Activated naive CD4-positive, alpha-beta T cell treated with anti-CD3 and anti-CD28 coated beads, Interleukin-2, amount 50 U/mL, for 72 hours (primary cell): ENCODE measurements at regions not wholly inside any gene's neighbourhood (a gene's known extent, or its start where the extent isn't known, plus 50 kb on each side); places are given as distances from the start of the nearest gene placed in this dataset.
"Not testable (repeated sequence)": the region's sequence is repeated elsewhere in the genome, so short reads cannot be mapped to it uniquely, and the experiment has no call there.

Experiments used
- ATAC-seq, 2 donors: fragments of 150-1000 bp; cut with Tn5 transposase; 2 replicates each; pipeline ENCODE4 v1.10.0; 2021; ENCODE audit warnings: mild to moderate bottlenecking in 2 of 2, moderate library complexity in 2 of 2
- DNase-seq, 2 donors: peaks; one replicate each; pipeline ENCODE4 v3.0.0; 2021 to 2022; ENCODE audit warnings: low spot score in 2 of 2
- H3K27ac Mint-ChIP-seq, 2 donors: one replicate each; pipeline ENCODE4 v1.8.0; 2022; ENCODE audit warnings: mild to moderate bottlenecking in 2 of 2, mixed read lengths in 2 of 2
- H3K36me3 Mint-ChIP-seq, 2 donors: one replicate each; pipeline ENCODE4 v1.8.0; 2022; ENCODE audit warnings: mixed read lengths in 2 of 2
- H3K9me3 Mint-ChIP-seq, 2 donors: one replicate each; pipeline ENCODE4 v1.8.0; 2022; ENCODE audit warnings: mixed read lengths in 2 of 2

DNA sequence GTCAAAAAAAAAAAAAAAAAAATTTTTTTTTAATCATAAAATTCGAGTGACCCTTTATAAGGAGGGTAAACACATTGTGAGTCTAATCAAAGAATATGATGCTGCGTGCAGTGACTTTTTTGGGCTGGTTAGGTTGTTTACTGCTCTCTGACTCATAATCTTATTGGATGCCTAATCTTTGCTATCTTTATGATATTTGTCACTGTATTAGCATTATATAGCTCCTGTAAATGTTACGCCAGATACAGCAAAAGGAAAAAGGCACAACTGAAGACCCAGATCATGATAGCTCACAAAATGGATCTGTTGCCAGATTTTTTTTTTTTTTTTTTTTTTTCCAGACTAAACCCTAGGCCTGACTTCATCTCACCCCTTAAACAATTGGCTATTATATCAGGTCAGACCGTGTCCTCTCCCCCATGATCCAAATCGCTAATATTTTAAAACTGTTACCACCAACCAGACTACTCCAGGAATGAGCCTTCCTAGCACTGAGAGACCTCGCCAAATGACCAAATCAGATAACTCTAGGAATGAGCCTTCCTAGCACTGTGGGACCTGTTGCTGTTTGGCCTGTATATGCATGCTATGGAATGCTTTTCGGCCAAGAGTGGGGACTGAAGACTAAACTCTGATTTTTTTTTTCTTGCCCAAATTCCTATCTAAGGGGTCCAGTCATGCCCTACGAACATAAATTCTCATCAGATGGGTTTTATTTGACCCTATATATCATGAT is 131.7 kb upstream of the MYO10 start:
- DNase-seq = no peak
- Mint-ChIP-seq H3K36me3 (no peaks in the 10 kb centered on the region), H3K9me3 (peaks cover 0 to under 1% of the 10 kb centered on the region in 2 donors), H3K27ac (no peak overlapping the region)
- ATAC-seq = no peak

DNA sequence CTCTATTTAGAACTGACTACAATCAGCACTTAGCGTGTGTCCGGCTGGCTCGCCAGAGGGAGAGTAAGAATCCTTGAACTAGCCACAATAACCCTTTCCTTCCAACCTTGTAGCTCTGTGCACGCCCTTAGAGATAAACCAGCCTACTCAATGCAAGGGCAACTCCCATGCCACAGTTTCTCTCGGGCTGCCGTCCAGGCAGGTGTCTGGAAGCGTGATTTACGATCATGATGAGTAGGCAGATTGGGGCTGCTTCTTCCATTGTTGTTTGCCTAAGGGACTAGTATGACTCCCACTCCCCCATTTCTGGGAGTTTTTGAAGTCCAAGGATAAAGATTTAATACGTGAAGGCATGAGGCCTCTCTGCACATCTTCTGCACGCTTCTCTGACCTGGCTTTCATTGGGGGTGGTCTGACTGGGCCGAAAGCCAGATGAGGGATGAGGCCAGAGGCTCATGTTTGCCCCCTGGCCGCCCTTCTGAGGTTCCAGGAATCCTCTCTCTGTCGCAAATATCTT is 134.0 kb upstream of the MYO10 start:
- DNase-seq (no peak), ATAC-seq (no peak)
- Mint-ChIP-seq H3K36me3 (no peaks in the 10 kb centered on the region), H3K27ac (no peak overlapping the region), H3K9me3 (peaks cover 0 to 4% of the 10 kb centered on the region in 2 donors)

DNA sequence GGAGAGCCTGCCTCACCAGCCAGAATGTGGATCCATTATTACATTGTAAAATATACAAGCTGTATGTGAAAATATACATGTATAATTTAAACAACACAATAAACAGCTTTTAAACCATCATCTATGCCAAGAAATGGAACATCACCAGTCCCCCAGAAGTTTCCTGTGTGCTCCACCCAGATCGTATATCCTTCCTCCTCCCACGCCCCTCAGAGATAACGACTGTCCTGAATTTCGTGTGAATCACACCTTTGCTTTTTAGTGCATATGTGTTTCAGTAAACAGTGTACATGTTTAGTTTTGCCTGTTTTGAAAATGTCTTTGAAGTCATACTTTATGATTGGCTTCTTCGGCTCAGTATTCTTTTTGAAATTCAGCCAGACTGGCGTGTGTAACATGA is 134.6 kb upstream of the MYO10 start:
- Mint-ChIP-seq H3K36me3 (no peaks in the 10 kb centered on the region), H3K27ac (no peak overlapping the region)

DNA sequence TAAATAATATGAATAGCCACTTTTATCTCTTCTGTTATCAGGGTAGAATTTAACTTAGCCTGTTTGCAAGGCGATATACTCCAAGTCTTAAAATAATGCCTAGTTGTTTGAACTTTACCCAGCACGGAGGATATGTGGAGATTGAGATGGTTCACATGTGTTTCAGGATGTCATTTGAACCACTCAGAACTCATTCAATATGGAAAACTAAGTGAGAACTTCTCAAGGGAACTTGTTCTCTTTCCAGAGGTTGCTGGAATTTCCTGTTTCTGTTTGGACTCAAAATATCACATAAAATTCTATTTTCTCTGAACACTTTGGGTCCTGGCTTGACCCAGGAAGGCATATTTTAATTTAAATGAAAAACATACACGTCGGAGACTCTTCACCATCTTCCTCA is 139.1 kb upstream of the MYO10 start:
- Mint-ChIP-seq H3K9me3 (peaks cover 0 to 7% of the 10 kb centered on the region in 2 donors), H3K27ac (no peak overlapping the region), H3K36me3 (peaks cover 0 to 6% of the 10 kb centered on the region in 2 donors)
- no peak for DNase-seq
- ATAC-seq = no peak

More for the DNA sequence above, 134.6 kb upstream of the MYO10 start:
- peaks cover 0 to 4% of the 10 kb centered on the region in 2 donors for H3K9me3 Mint-ChIP-seq
- DNase-seq (no peak), ATAC-seq (no peak)

DNA sequence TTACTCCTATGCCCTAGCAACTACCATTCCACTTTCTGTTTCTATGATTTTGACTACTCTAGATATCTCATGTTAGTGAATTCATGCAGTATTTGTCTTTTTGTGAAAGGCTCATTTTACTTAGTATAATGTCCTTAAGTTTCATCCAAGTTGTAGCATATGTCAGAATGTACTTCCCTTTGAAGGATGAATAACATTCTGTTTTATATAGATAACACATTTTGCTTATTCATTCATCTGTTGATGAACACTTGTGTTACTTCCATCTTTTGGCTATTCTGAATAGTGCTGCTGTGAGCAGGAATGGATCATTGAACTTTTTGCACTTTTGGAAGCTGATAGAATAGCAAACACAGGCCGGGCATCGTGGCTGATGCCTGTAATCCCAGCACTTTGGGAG is 140.2 kb upstream of the MYO10 start:
- H3K9me3 Mint-ChIP-seq = peaks cover 0 to 7% of the 10 kb centered on the region in 2 donors
- ATAC-seq = no peak
- peaks cover 0 to 6% of the 10 kb centered on the region in 2 donors for H3K36me3 Mint-ChIP-seq
- H3K27ac Mint-ChIP-seq = no peak overlapping the region
- no peak for DNase-seq

DNA sequence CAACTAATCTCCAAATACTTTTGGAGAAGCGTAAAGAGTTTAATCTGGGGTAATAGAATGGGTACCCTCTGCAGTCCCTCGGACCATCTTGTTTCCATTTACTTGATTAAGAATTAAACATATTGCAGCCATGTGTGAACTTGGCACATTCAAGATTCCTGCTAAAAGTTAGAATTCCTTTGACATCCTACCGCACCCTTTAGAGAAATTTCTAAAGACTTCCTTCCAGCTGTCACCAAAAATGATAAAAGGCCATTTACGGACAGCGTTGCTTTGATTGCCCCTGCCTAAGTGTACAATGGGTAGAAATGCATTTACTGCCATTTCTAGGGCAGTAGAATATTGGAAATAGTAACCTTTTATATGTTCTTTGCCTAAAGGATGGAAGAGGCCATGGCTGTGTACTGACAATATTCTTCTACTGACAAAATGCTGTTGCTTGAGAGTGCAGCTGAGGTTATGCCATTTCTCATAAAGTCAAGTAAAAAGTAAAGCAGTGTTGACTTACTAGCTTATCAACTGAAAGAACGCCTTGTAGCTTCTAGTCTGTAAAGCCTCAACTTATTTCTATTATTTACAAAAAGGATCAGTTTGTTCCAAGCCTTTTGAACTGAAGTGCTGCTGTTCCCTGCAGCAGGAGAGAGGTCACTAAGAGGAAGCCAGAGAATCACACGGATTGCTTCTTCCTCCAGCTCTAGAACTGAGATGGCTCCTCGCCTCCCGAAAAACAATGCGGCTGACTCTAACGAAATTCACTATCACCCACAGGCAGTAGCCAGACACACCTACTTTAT is 139.8 kb upstream of the BASP1 start:
- H3K9me3 Mint-ChIP-seq = peaks cover 0 to 7% of the 10 kb centered on the region in 2 donors
- peaks cover 0 to 6% of the 10 kb centered on the region in 2 donors for H3K36me3 Mint-ChIP-seq
- no peak for DNase-seq
- ATAC-seq = no peak
- H3K27ac Mint-ChIP-seq = no peak overlapping the region

DNA sequence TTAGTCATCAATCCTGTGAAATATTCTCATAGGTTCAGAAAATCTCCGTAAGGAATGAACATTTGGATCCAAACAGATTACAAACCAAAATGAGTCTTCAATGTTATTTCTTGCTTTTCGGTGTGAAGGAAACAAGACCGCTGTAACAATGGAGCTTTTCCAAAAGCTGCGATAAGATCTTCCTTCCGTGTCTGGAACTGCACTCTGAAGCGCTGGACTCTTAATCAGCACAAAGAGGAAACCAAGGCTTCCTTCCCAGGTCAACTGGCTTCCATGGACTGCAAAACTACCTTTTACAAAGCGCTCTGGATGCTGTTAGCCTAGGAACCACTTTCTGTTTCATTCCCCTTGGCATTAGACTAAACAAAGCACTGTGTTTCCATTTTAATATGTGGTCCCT is 137.9 kb upstream of the BASP1 start:
- H3K27ac Mint-ChIP-seq = no peak overlapping the region
- ATAC-seq = no peak
- H3K36me3 Mint-ChIP-seq = peaks cover 0 to 6% of the 10 kb centered on the region in 2 donors
- H3K9me3 Mint-ChIP-seq = peaks cover 0 to 4% of the 10 kb centered on the region in 2 donors
- no peak for DNase-seq

DNA sequence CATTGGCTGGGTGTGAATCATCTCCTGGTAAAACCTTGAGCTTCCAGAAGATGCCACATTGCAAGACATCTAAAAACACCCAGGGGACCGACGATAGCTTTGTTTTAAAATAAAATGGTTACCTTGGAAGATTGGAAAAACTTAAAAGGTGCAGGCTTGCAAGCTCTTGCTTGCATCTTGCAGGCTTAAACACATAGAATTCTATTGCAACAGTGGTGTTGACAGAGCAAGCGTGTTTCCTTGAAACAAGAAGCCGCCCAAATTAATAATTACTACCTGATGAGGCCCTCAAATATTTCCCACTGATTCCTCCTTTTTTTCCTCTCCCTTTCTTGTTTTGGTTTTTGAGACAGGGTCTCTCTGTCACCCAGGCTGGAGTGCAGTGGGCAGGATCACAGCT is 137.1 kb upstream of the BASP1 start:
- ATAC-seq (no peak), DNase-seq (no peak)
- Mint-ChIP-seq H3K36me3 (peaks cover 0 to 6% of the 10 kb centered on the region in 2 donors), H3K9me3 (peaks cover 0 to 4% of the 10 kb centered on the region in 2 donors), H3K27ac (no peak overlapping the region)

DNA sequence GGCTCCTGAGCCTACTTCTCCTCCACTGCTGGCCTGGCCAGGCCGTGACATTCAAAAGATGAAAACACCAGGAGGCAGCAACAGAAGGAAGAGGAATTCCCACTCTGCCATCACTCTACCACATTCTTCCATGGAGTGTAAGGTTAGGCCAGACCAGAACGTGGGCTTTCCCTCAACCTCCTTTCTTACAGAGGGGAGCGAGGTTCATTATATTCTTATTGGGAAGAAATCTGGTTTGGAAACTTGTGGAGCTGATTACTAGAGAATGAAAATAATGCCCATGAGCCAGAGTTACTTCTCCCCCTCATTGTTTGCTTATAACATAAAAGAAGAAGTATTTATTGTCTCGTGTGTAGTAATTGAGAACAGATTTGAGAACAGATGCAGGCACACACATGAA is 136.3 kb upstream of the BASP1 start:
- DNase-seq (no peak), ATAC-seq (no peak)
- H3K36me3 Mint-ChIP-seq = peaks cover 0 to 6% of the 10 kb centered on the region in 2 donors
- H3K27ac Mint-ChIP-seq = no peak overlapping the region
- peaks cover 0 to 1% of the 10 kb centered on the region in 2 donors for H3K9me3 Mint-ChIP-seq

DNA sequence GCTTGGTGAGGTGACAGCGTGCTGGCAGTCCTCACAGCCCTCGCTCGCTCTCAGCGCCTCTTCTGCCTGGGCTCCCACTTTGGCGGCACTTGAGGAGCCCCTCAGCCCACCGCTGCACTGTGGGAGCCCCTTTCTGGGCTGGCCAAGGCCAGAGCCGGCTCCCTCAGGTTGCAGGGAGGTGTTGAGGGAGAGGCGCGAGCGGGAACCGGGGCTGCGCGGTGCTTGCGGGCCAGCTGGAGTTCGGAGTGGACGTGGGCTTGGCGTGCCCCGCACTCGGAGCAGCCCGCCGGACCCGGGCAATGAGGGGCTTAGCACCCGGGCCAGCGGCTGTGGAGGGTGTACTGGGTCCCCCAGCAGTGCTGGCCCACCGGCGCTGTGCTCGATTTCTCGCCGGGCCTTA is 134.2 kb upstream of the BASP1 start:
- H3K27ac Mint-ChIP-seq, H3K9me3 Mint-ChIP-seq, DNase-seq, H3K36me3 Mint-ChIP-seq, ATAC-seq: not testable (repeated sequence)

DNA sequence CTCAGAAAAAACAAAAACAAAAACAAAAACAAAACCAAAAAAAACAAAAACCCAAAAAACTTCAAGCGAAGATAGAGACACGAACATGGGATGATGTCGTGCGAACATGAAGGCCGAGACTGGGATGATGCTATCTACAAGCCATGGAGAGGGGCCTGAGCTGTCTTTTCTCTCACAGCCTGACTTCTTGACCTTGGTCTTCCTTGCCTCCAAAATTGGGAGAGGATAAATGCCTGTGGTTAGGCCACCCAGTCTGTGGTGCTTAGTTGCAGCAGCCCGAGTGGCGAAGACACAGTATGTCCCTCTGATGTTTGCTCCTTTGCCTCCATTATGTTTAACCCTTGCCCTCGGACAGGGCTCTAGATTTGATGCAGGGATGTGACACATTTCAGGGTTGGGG is 130.4 kb upstream of the BASP1 start:
- Mint-ChIP-seq H3K36me3 (no peaks in the 10 kb centered on the region), H3K27ac (no peak overlapping the region), H3K9me3 (no peaks in the 10 kb centered on the region)
- ATAC-seq (no peak), DNase-seq (no peak)

DNA sequence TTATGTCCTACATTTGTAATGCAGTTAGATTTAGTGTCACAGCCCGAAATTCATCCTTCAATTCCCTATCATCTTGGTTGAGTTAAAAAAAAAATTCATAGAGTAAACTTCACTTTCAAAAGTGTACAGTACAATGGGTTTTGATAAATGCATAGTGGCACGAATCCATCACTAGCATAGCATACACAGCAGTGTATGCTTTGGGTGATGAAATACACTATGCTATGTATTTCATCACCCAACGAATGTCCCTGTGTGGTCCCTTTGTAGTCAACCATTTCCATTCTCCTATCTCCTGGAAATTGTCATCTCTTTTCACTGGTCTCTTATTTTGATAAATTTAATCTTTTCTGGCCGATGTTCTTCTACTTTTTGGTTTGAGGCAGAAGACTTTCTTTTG is 129.4 kb upstream of the BASP1 start:
- Mint-ChIP-seq H3K27ac (no peak overlapping the region), H3K36me3 (no peaks in the 10 kb centered on the region), H3K9me3 (no peaks in the 10 kb centered on the region)
- ATAC-seq (no peak), DNase-seq (no peak)

DNA sequence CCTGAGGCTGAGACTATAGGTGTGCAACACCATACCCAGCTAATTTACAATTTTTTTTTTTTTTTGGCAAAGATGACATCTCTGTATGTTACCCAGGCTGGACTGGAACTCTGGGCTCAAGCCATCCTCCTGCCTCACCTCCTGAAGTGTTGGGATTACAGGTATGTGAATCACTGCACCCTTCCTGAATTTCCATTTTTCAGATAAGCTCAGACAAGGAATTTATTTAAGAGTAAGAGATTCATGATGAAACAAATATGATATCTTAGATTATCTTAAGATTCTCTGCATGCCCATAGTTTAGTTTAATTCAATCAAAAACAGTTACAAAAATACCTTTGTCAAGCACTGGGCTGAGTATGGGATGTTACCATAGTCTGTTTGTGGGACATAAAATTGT is 128.4 kb upstream of the BASP1 start:
- no peak overlapping the region for H3K27ac Mint-ChIP-seq

DNA sequence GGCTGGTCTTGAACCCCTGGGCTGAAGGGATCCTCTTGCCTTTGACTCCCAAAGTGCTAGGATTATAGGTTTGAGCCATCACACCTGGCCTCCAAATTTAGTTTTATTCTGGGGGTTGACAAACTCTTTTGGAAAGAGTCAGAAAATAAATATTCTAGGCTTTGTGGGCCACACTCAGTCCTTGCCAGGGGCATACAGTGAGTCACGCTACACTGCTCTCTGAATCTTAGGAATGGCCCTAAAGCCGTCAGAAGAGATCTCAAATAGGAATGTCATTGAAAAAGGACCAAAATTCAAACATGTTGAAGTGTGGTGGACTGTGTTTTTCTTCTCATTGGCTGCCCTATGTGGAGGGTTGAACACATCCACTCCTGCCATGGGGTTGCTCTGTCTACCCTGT is 127.7 kb upstream of the BASP1 start:
- ATAC-seq (no peak), DNase-seq (no peak)
- H3K27ac Mint-ChIP-seq = no peak overlapping the region
- no peaks in the 10 kb centered on the region for H3K9me3 Mint-ChIP-seq
- H3K36me3 Mint-ChIP-seq = no peaks in the 10 kb centered on the region

More for the DNA sequence above, 128.4 kb upstream of the BASP1 start:
- H3K9me3 Mint-ChIP-seq = no peaks in the 10 kb centered on the region
- DNase-seq = no peak
- H3K36me3 Mint-ChIP-seq = no peaks in the 10 kb centered on the region
- ATAC-seq = no peak

DNA sequence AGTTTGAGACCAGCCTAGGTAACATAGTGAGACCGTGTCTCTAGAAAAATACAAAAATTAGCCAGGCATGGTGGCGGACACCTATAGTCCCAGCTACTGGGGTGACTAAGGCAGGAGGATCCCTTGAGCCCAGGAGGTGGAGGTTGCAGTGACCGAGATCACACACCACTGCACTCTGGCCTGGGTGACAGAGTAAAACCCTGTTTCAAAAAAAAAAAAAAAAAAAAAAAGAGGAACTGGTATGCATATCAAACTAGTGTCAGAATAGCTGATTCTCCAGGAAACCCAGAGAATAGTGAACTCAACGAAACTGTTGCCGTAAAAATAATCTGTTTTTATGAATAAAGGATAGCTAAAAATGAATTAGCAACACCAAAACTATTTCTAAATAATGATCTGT is 126.6 kb upstream of the BASP1 start:
- no peak overlapping the region for H3K27ac Mint-ChIP-seq
- ATAC-seq (no peak), DNase-seq (no peak)
- no peaks in the 10 kb centered on the region for H3K36me3 Mint-ChIP-seq
- H3K9me3 Mint-ChIP-seq = no peaks in the 10 kb centered on the region

DNA sequence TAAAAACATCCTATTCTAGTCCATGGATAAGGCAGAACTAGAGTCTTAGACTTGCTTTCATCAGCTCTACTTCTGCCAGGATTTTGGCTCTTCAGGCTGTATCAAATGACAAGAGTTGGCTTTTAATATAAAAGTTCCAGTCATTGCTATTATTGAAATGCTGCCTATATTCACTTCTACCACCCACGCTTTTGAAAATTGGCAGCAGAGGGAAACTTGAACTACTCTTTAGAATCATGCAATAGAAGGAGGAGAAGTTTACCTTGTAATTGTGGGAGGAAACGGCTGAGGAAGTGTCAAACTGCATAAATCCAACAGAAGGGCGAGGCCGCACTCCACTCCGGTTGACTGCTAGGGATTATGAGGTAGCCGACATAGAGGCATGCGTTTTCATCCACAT is 122.6 kb upstream of the BASP1 start:
- Mint-ChIP-seq H3K9me3 (no peaks in the 10 kb centered on the region), H3K27ac (no peak overlapping the region), H3K36me3 (no peaks in the 10 kb centered on the region)
- ATAC-seq (no peak), DNase-seq (no peak)

DNA sequence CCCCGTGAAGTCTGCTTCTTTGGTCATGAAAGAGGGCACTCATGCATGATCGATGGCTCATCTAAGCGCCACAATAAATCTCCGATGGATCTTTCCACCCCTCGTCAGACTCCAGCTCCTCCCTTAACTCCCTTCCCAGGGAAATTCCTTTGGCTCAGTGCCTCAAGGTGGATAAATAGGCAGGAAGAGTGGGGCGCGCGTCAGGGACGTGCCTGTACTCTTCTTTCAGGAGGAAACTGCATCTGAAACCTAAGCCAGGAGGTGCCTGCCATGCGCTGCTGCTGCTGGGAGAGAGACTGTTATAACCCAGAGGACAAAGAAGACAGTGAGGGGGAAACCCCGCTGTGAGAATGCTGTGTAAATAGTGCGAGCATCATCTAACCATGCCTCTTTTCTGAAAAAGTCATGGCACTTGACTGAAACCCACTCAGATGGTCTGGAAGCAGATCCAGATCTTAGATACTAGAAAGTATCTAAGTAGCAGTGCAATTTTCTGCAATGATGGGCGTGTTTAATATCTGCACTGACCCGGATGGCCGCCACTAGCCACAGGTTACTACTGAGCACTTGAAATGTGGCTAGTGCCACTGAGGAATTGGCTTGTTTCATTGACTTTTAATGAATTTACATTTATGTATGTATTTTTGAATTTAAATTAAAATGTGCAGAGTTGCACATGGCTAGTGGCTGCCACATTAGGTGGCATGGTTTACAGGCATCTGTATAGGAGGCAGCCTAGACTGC is 120.3 kb upstream of the BASP1 start:
- no peak overlapping the region for H3K27ac Mint-ChIP-seq
- no peaks in the 10 kb centered on the region for H3K9me3 Mint-ChIP-seq
- ATAC-seq (no peak), DNase-seq (no peak)
- no peaks in the 10 kb centered on the region for H3K36me3 Mint-ChIP-seq
